ENCODE measurements at regions not wholly inside any gene's neighbourhood (a gene's known extent, or its start where the extent isn't known, plus 50 kb on each side); places are given as distances from the start of the nearest gene placed in this dataset.

DNA sequence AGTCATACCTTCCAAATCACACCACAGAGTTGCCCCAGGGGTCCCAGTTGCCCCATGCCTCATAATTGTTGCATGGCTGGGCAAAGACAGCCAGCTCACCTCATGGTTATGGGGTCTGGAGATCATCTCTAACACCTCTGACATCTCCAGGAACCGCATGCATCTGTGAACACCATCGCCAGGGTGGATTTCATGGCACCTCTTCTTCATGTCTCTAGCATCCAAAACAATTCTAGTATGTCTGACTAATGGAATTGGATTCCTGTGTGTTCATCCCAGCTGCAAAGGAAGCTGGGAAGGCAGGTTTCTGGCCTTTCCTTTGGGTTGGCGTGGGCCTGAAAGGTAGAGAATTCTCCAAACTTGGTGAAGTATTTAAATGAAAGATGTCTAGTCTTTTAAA is 122.3 kb upstream of the ABCA1 start:
- H3K9ac ChIP-seq (ENCODE audit: low read length), result no peak overlapping the region
- DNase-seq, result peak; percentile 56 to 64
- peaks cover 3% of the 10 kb centered on the region for H3K9me3 ChIP-seq (ENCODE audit: insufficient read depth, low read depth, low read length)

DNA sequence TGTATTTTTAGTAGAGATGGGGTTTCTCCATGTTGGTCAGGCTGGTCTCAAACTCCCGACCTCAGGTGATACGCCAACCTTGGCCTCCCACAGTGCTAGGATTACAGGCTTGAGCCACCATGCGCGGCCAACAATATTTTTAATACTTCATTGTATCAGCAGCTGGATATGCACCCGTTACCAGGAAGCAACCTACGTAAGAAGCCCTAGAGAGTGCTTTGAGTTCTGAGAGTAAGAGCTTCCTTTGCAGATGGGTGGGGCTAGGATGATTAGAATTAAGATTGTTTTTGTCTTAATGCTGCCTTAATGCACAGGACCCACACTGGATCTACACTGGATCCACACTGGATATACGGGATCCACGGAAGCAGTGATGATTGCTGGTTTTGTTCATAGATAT is 123.9 kb upstream of the ABCA1 start:
- WGBS (ENCODE audit: extremely low coverage, insufficient coverage, insufficient read length), result no CpG with 5 or more reads among the region's 8 CpGs
- no peak for DNase-seq
- Histone ChIP-seq H3K36me3 (ENCODE audit: control insufficient read depth in 1 of 2, insufficient read depth in 2 of 2, low read length in 2 of 2) (no peaks in the 10 kb centered on the region), H3K14ac (ENCODE audit: low read length) (no peak overlapping the region), H4K12ac (ENCODE audit: low read depth, low read length) (no peak overlapping the region), H4K8ac (ENCODE audit: low read depth, low read length) (no peak overlapping the region), H3K4me2 (ENCODE audit: low read length) (no peak overlapping the region), H4K91ac (ENCODE audit: low read depth, low read length) (no peak overlapping the region), H2AK5ac (ENCODE audit: low read length) (no peak overlapping the region), H3K4ac (ENCODE audit: low read depth, low read length) (no peak overlapping the region), H2BK5ac (ENCODE audit: low read depth, low read length, poor library complexity) (no peak overlapping the region), H3K27ac (ENCODE audit: low read depth, low read length) (no peak overlapping the region), H3K27me3 (ENCODE audit: insufficient read depth, low read length) (no peaks in the 10 kb centered on the region), H2BK12ac (ENCODE audit: low read length) (no peak overlapping the region), H2AFZ (ENCODE audit: insufficient read depth, low read length, poor library complexity) (no peak overlapping the region), H3K9me3 (ENCODE audit: insufficient read depth, low read depth, low read length) (peaks cover 3% of the 10 kb centered on the region), H3K23ac (ENCODE audit: low read length) (no peak overlapping the region), H3K79me1 (ENCODE audit: low read length) (no peaks in the 10 kb centered on the region), H3K9ac (ENCODE audit: low read length) (no peak overlapping the region), H3K79me2 (ENCODE audit: control insufficient read depth, insufficient read depth, low read length, poor library complexity) (no peaks in the 10 kb centered on the region), H3K18ac (ENCODE audit: low read length) (no peak overlapping the region), H3K4me3 (ENCODE audit: low read depth, low read length) (no peak overlapping the region), H2BK120ac (ENCODE audit: insufficient read depth, low read length, poor library complexity) (no peak overlapping the region), H3K4me1 (ENCODE audit: control insufficient read depth in 1 of 2, insufficient read depth in 2 of 2, low read length in 2 of 2) (peaks cover 2 to 7% of the 10 kb centered on the region in 2 experiments)

More for the DNA sequence above, 122.3 kb upstream of the ABCA1 start:
- Histone ChIP-seq H2BK12ac (ENCODE audit: low read length) (no peak overlapping the region), H3K23ac (ENCODE audit: low read length) (no peak overlapping the region), H4K8ac (ENCODE audit: low read depth, low read length) (no peak overlapping the region), H3K36me3 (ENCODE audit: control insufficient read depth in 1 of 2, insufficient read depth in 2 of 2, low read length in 2 of 2) (no peaks in the 10 kb centered on the region), H3K79me2 (ENCODE audit: control insufficient read depth, insufficient read depth, low read length, poor library complexity) (no peaks in the 10 kb centered on the region), H2BK120ac (ENCODE audit: insufficient read depth, low read length, poor library complexity) (no peak overlapping the region), H3K27me3 (ENCODE audit: insufficient read depth, low read length) (no peaks in the 10 kb centered on the region), H3K79me1 (ENCODE audit: low read length) (no peaks in the 10 kb centered on the region), H2AK5ac (ENCODE audit: low read length) (no peak overlapping the region), H3K4me3 (ENCODE audit: low read depth, low read length) (no peak overlapping the region), H3K27ac (ENCODE audit: low read depth, low read length) (no peak overlapping the region), H2AFZ (ENCODE audit: insufficient read depth, low read length, poor library complexity) (no peak overlapping the region), H3K4me1 (ENCODE audit: control insufficient read depth in 1 of 2, insufficient read depth in 2 of 2, low read length in 2 of 2) (peaks cover 2 to 7% of the 10 kb centered on the region in 2 experiments), H3K4me2 (ENCODE audit: low read length) (no peak overlapping the region), H4K12ac (ENCODE audit: low read depth, low read length) (no peak overlapping the region), H3K4ac (ENCODE audit: low read depth, low read length) (no peak overlapping the region), H3K18ac (ENCODE audit: low read length) (no peak overlapping the region), H2BK5ac (ENCODE audit: low read depth, low read length, poor library complexity) (no peak overlapping the region), H4K91ac (ENCODE audit: low read depth, low read length) (no peak overlapping the region), H3K14ac (ENCODE audit: low read length) (no peak overlapping the region)
- no CpG with 5 or more reads among the region's 3 CpGs for WGBS (ENCODE audit: extremely low coverage, insufficient coverage, insufficient read length)

DNA sequence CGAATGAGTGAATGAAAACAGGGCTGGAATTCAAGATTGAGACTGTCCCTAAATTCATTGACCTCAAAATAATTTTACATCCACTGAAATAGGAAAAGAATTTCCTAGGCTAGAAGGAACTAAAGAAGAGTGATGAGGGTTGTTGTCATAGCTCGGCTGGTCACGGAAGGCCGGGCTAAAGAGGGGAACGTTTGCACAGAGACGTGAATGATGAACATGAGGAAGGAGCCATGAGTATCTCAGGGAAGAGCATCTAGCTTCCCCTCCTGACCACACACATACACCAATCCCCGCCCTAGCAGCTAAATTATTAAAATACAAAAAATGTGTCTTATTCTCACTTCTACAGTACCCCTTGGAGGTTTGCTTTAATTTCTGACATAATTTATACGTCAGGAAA is 124.4 kb upstream of the ABCA1 start:
- Histone ChIP-seq H3K79me1 (ENCODE audit: low read length) (no peaks in the 10 kb centered on the region), H2BK120ac (ENCODE audit: insufficient read depth, low read length, poor library complexity) (no peak overlapping the region), H2BK12ac (ENCODE audit: low read length) (no peak overlapping the region), H3K79me2 (ENCODE audit: control insufficient read depth, insufficient read depth, low read length, poor library complexity) (no peaks in the 10 kb centered on the region), H3K23ac (ENCODE audit: low read length) (no peak overlapping the region), H2AK5ac (ENCODE audit: low read length) (no peak overlapping the region), H3K27me3 (ENCODE audit: insufficient read depth, low read length) (no peaks in the 10 kb centered on the region), H3K9me3 (ENCODE audit: insufficient read depth, low read depth, low read length) (peaks cover 3% of the 10 kb centered on the region), H2BK5ac (ENCODE audit: low read depth, low read length, poor library complexity) (no peak overlapping the region), H3K4me2 (ENCODE audit: low read length) (no peak overlapping the region), H3K4ac (ENCODE audit: low read depth, low read length) (no peak overlapping the region), H3K14ac (ENCODE audit: low read length) (no peak overlapping the region), H3K4me3 (ENCODE audit: low read depth, low read length) (no peak overlapping the region), H4K12ac (ENCODE audit: low read depth, low read length) (no peak overlapping the region), H3K4me1 (ENCODE audit: control insufficient read depth in 1 of 2, insufficient read depth in 2 of 2, low read length in 2 of 2) (peaks cover 2 to 7% of the 10 kb centered on the region in 2 experiments), H3K18ac (ENCODE audit: low read length) (no peak overlapping the region), H4K91ac (ENCODE audit: low read depth, low read length) (no peak overlapping the region), H4K8ac (ENCODE audit: low read depth, low read length) (no peak overlapping the region), H3K9ac (ENCODE audit: low read length) (no peak overlapping the region), H3K27ac (ENCODE audit: low read depth, low read length) (no peak overlapping the region), H2AFZ (ENCODE audit: insufficient read depth, low read length, poor library complexity) (no peak overlapping the region), H3K36me3 (ENCODE audit: control insufficient read depth in 1 of 2, insufficient read depth in 2 of 2, low read length in 2 of 2) (no peaks in the 10 kb centered on the region)
- no peak for DNase-seq
- WGBS (ENCODE audit: extremely low coverage, insufficient coverage, insufficient read length), result no CpG with 5 or more reads among the region's 8 CpGs

DNA sequence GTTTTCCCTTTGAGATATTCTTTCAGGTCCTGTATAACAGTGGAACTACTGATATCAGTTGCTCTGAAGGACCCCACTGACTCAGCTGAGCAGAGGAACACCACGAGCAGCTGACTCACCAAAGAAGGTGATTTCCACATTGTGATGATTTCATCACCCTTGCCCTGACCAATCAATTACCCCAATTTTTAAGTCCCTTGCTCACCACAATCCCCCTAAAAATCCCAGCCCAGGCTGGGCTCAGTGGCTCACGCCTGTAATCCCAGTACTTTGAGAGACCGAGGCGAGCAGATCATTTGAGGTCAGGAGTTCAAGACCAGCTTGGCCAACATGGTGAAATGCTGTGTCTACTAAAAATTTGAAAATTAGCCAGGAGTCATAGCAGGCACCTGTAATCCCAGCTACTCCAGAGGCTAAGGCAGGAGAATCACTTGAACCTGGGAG is 125.3 kb upstream of the ABCA1 start:
- no peak overlapping the region for H4K91ac ChIP-seq (ENCODE audit: low read depth, low read length)

More for the DNA sequence above, 125.3 kb upstream of the ABCA1 start:
- H3K4ac ChIP-seq (ENCODE audit: low read depth, low read length), result no peak overlapping the region
- no peak overlapping the region for H2BK120ac ChIP-seq (ENCODE audit: insufficient read depth, low read length, poor library complexity)
- H3K9me3 ChIP-seq (ENCODE audit: insufficient read depth, low read depth, low read length), result peaks cover 3% of the 10 kb centered on the region
- no peaks in the 10 kb centered on the region for H3K36me3 ChIP-seq (ENCODE audit: control insufficient read depth in 1 of 2, insufficient read depth in 2 of 2, low read length in 2 of 2)
- H3K4me1 ChIP-seq (ENCODE audit: control insufficient read depth in 1 of 2, insufficient read depth in 2 of 2, low read length in 2 of 2), result peaks cover 2 to 7% of the 10 kb centered on the region in 2 experiments
- H4K12ac ChIP-seq (ENCODE audit: low read depth, low read length), result no peak overlapping the region
- H3K4me3 ChIP-seq (ENCODE audit: low read depth, low read length), result no peak overlapping the region
- no peak overlapping the region for H3K18ac ChIP-seq (ENCODE audit: low read length)
- no peaks in the 10 kb centered on the region for H3K79me1 ChIP-seq (ENCODE audit: low read length)
- H2AK5ac ChIP-seq (ENCODE audit: low read length), result no peak overlapping the region
- no peak overlapping the region for H2AFZ ChIP-seq (ENCODE audit: insufficient read depth, low read length, poor library complexity)
- H3K4me2 ChIP-seq (ENCODE audit: low read length), result no peak overlapping the region
- no peak overlapping the region for H3K9ac ChIP-seq (ENCODE audit: low read length)
- H4K8ac ChIP-seq (ENCODE audit: low read depth, low read length), result no peak overlapping the region
- H3K14ac ChIP-seq (ENCODE audit: low read length), result no peak overlapping the region
- no CpG with 5 or more reads among the region's 4 CpGs for WGBS (ENCODE audit: extremely low coverage, insufficient coverage, insufficient read length)
- DNase-seq, result peak; percentile 36 to 62
- no peak overlapping the region for H3K27ac ChIP-seq (ENCODE audit: low read depth, low read length)
- H3K27me3 ChIP-seq (ENCODE audit: insufficient read depth, low read length), result no peaks in the 10 kb centered on the region
- no peak overlapping the region for H3K23ac ChIP-seq (ENCODE audit: low read length)
- H2BK12ac ChIP-seq (ENCODE audit: low read length), result no peak overlapping the region
- no peaks in the 10 kb centered on the region for H3K79me2 ChIP-seq (ENCODE audit: control insufficient read depth, insufficient read depth, low read length, poor library complexity)
- H2BK5ac ChIP-seq (ENCODE audit: low read depth, low read length, poor library complexity), result no peak overlapping the region
